ENCODE measurements at regions not wholly inside any gene's neighbourhood (a gene's known extent, or its start where the extent isn't known, plus 50 kb on each side); places are given as distances from the start of the nearest gene placed in this dataset.
A peak's percentile ranks its signal among the peaks of the same experiment; 100 is the strongest.

GRCh38 chr5:52177193-52177592 is 610.5 kb upstream of the ITGA1 start:
- DNase-seq: peak; percentile 84

DNA sequence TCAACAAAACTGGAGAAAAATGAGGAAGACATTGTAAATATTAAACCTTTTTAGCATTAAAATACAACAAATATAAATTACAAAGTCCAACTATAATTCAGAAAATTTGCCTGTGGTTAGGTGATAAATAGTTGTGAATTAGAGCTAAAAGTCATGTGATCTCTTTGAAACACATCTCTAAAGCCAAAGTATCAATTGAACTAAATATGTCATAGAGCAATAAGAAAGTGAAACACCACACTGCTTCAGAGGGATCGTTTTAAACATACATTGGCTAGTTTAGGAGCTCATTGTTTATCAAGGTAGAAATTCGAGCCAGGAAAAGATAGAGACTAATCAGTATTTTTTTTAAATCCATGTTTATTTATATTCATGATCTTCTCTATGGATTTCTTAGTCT is 606.3 kb upstream of the ITGA1 start:
- peak; percentile 40 for DNase-seq

GRCh38 chr5:52190737-52191136 is 597.0 kb upstream of the ITGA1 start:
- peak; percentile 47 for DNase-seq

GRCh38 chr5:52199833-52200232 is 587.9 kb upstream of the ITGA1 start:
- DNase-seq: peak; percentile 71

- no peak for DNase-seq
These were observed 585.5 kb upstream of the ITGA1 start for GRCh38 chr5:52202256-52202655.

GRCh38 chr5:52204310-52204709 is 583.4 kb upstream of the ITGA1 start:
- DNase-seq: no peak

Measured in NCI-H1105 (cell line).